Tibial nerve (tissue), 4 donors: ENCODE measurements at regions not wholly inside any gene's neighbourhood (a gene's known extent, or its start where the extent isn't known, plus 50 kb on each side); places are given as distances from the start of the nearest gene placed in this dataset.

ENCODE experiments used
- DNase-seq, 2 donors: peaks; one replicate each; pipeline ENCODE4 v3.0.0-alpha.2; 2019; ENCODE audit warnings: low spot score in 2 of 2
- H3K27ac ChIP-seq, 4 donors: fragments of 200-600 bp; sonication (generic) in 3 of 4; one replicate each; pipeline ENCODE4 v1.5.1; 2017 to 2019; ENCODE audit warnings: mild to moderate bottlenecking in 1 of 4
- H3K27me3 ChIP-seq, 2 donors: fragments of 200-600 bp; sonication (generic) in 1 of 2; one replicate each; pipeline versions ENCODE4 v1.5.1 to v1.6.0; 2017 to 2019
- H3K36me3 ChIP-seq, 3 donors: fragments of 200-600 bp; sonication (generic); one replicate each; pipeline ENCODE4 v1.5.1; 2018 to 2019
- H3K4me1 ChIP-seq, 4 donors: fragments of 200-600 bp; sonication (generic) in 3 of 4; one replicate each; pipeline ENCODE4 v1.5.1; 2017 to 2019
- H3K4me3 ChIP-seq, 4 donors: fragments of 200-600 bp; sonication (generic) in 3 of 4; one replicate each; pipeline ENCODE4 v1.5.1; 2017 to 2019; ENCODE audit warnings: mild to moderate bottlenecking in 1 of 4, moderate library complexity in 1 of 4
- H3K9me3 ChIP-seq, 4 donors: fragments of 200-600 bp; sonication (generic) in 3 of 4; one replicate each; pipeline ENCODE4 v1.5.1; 2017 to 2019
- CTCF ChIP-seq, 5 experiments: fragments of 200-600 bp in 3 of 5; fragments of 450-650 bp in 2 of 5; sonication (generic) in 3 of 5; IDR thresholded peaks; one replicate each; pipeline ENCODE4 v1.5.1; 2016 to 2019; ENCODE audit warnings: antibody characterized with exemption in 5 of 5, mild to moderate bottlenecking in 3 of 5, moderate library complexity in 2 of 5
- EP300 ChIP-seq, 2 donors: sonication (generic); formaldehyde crosslinking; IDR thresholded peaks; one replicate each; pipeline ENCODE4 v1.6.1; 2017; ENCODE audit warnings: antibody characterized with exemption in 2 of 2, mild to moderate bottlenecking in 1 of 2
- POLR2A ChIP-seq, 2 donors: fragments of 450-650 bp; IDR thresholded peaks; one replicate each; pipeline ENCODE4 v1.6.1; 2017; ENCODE audit warnings: antibody characterized with exemption in 2 of 2, mild to moderate bottlenecking in 2 of 2, moderate library complexity in 2 of 2
- WGBS, 2 donors: methylation state at CpG; one replicate each; pipeline ENCODE4 v1.1.5; 2018; 5-methylcytosine and 5-hydroxymethylcytosine counted together

DNA sequence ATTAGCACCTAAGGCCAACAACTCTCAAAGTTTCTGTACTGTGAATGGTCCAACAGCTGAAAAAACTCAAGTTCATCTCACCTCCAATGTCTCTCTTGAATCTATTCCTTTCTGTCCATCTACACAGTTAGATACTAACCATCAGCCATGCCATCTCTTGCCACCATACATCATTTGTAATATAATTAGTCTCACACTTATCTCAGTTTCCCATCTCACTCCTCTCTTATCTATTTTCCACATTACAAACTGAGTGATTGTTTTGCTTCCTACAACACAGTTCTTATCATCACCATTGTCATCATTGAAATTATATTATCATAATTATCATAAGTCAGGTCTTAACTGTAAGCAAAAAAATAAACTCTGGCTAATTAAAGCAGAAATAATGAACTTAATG is 393.9 kb downstream of the PRELID2 start:
- no peak overlapping the region for H3K4me3 ChIP-seq
- TF ChIP-seq CTCF (IDR thresholded peaks at IDR 0.05) (no peak), EP300 (IDR thresholded peaks at IDR 0.05) (no peak), POLR2A (IDR thresholded peaks at IDR 0.05) (no peak)
- H3K9me3 ChIP-seq: peaks cover 0 to 23% (median 0%) of the 10 kb centered on the region in 4 donors
- H3K27ac ChIP-seq: no peak overlapping the region
- DNase-seq: no peak
- H3K27me3 ChIP-seq: no peaks in the 10 kb centered on the region
- peaks cover 0 to 21% (median 0%) of the 10 kb centered on the region in 3 donors for H3K36me3 ChIP-seq
- H3K4me1 ChIP-seq: no peaks in the 10 kb centered on the region

DNA sequence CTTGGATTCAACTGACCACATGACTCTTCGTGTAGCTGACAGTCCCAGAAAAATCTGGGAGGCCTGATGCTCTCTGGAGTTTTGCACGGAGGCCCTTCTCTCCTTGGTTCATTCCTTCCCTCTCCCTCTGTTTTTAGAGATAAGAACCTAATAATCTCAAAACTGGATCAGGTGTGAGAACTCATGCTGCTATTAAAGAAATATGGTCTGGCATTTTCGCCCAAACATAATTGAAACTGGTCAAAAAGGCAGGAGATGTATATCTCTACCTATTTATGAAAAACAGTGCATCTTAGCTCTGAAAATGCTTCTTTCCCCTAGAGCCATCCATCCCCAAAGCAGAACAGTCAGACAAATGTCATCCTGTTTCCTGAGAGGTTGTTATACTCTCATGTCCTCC is 397.5 kb downstream of the PRELID2 start:
- peaks cover 0 to 22% (median 0%) of the 10 kb centered on the region in 4 donors for H3K9me3 ChIP-seq
- no peak overlapping the region for H3K27ac ChIP-seq
- peaks cover 0 to 22% (median 0%) of the 10 kb centered on the region in 3 donors for H3K36me3 ChIP-seq
- no peaks in the 10 kb centered on the region for H3K27me3 ChIP-seq
- WGBS, 2 donors: 63 to 65% methylated on average over 3 of the region's 3 CpGs
- no peaks in the 10 kb centered on the region for H3K4me1 ChIP-seq
- no peak for DNase-seq
- no peak overlapping the region for H3K4me3 ChIP-seq
- no peak for TF ChIP-seq POLR2A (IDR thresholded peaks at IDR 0.05)

GRCh38 chr5:145433077-145433476 is 402.1 kb downstream of the PRELID2 start:
- Histone ChIP-seq H3K27me3 (no peaks in the 10 kb centered on the region), H3K9me3 (peaks cover 0 to 16% (median 0%) of the 10 kb centered on the region in 4 donors), H3K27ac (no peak overlapping the region), H3K4me3 (no peak overlapping the region), H3K36me3 (peaks cover 0 to 17% (median 0%) of the 10 kb centered on the region in 3 donors), H3K4me1 (no peaks in the 10 kb centered on the region)
- no peak for DNase-seq
- 88 to 90% methylated on average over 3 of the region's 3 CpGs for WGBS, 2 donors
- TF ChIP-seq EP300 (IDR thresholded peaks at IDR 0.05) (no peak), CTCF (IDR thresholded peaks at IDR 0.05) (no peak), POLR2A (IDR thresholded peaks at IDR 0.05) (no peak)

DNA sequence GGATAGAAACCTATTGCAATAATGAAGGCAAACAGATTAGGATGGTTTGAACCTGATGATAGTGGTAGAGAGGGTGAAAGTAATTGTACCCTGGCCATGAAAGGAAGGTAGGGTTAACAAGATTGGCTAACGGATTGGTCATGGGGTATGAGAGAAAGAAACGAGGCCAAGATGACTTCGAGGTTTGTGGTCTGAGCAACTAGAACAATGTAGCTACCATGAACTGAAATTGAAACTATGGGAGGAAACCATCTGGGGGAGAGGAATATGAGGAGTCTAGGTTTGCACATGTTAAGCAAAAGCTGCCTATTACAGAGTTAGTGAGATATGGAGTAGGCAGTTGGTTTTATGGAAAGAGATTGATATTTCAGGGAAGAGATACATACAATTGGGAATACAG is 406.0 kb downstream of the PRELID2 start:
- no peak overlapping the region for H3K4me3 ChIP-seq
- no peaks in the 10 kb centered on the region for H3K4me1 ChIP-seq
- TF ChIP-seq POLR2A (IDR thresholded peaks at IDR 0.05) (no peak), EP300 (IDR thresholded peaks at IDR 0.05) (no peak), CTCF (IDR thresholded peaks at IDR 0.05) (no peak)
- DNase-seq: no peak
- H3K9me3 ChIP-seq: peaks cover 0 to 8% (median 2%) of the 10 kb centered on the region in 4 donors
- WGBS, 2 donors: 74% methylated on average over 3 of the region's 3 CpGs
- no peaks in the 10 kb centered on the region for H3K36me3 ChIP-seq
- H3K27me3 ChIP-seq: no peaks in the 10 kb centered on the region
- H3K27ac ChIP-seq: no peak overlapping the region

DNA sequence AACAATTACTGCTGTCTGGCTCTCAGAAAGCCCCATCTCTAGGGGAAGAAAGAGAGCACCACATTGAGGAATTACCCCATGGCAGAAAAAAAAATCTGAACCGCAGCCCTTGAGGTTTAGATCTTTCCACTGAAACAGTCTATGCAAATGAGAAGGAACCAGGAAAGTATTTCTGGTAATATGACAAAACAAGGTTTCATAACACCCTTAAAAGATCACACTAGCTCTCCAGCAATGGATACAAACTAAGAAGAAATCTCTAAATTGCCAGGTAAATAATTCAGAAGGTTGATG is 427.1 kb downstream of the PRELID2 start:
- peaks cover 0 to 5% (median 0%) of the 10 kb centered on the region in 3 donors for H3K36me3 ChIP-seq
- TF ChIP-seq CTCF (IDR thresholded peaks at IDR 0.05) (no peak), EP300 (IDR thresholded peaks at IDR 0.05) (no peak), POLR2A (IDR thresholded peaks at IDR 0.05) (no peak)
- peaks cover 0 to 65% (median 11%) of the 10 kb centered on the region in 4 donors for H3K9me3 ChIP-seq
- no peaks in the 10 kb centered on the region for H3K4me1 ChIP-seq
- no peak for DNase-seq
- H3K27me3 ChIP-seq: no peaks in the 10 kb centered on the region
- 91 to 95% methylated on average over 1 of the region's 1 CpG for WGBS, 2 donors
- H3K4me3 ChIP-seq: no peak overlapping the region
- H3K27ac ChIP-seq: no peak overlapping the region
